HEK293 (cell line): ENCODE measurements at regions not wholly inside any gene's neighbourhood (a gene's known extent, or its start where the extent isn't known, plus 50 kb on each side); places are given as distances from the start of the nearest gene placed in this dataset.

Experiments
- CTCF ChIA-PET: fragments of 350-600 bp; formaldehyde crosslinking; extraction: SDS; loops from one replicate; lab custom pipeline; 2021; ENCODE audit warnings: antibody characterized with exemption; lab: Yijun Ruan, JAX
- POLR2A ChIA-PET: fragments of 300-600 bp; formaldehyde crosslinking; extraction: SDS; loops from one replicate; lab custom pipeline; 2020; ENCODE audit warnings: antibody characterized with exemption, inconsistent platforms; lab: Yijun Ruan, JAX
- H3K27ac ChIP-seq: fragments of 200-500 bp; sonication (Bioruptor generic); 2 replicates; pipeline ENCODE4 v1.5.1; 2014; ENCODE audit warnings: low read depth, low read length, control low read depth, inconsistent platforms; ENCODE audit errors: extremely low read depth
- H3K36me3 ChIP-seq, 2 experiments: fragments of 200-500 bp in 1 of 2; sonication (Bioruptor generic) in 1 of 2; 1 replicate in 1 of 2; 2 replicates in 1 of 2; pipeline ENCODE4 v1.5.1; 2014 to 2017; ENCODE audit warnings: inconsistent platforms in 2 of 2, low read length in 2 of 2; ENCODE audit not compliant: control insufficient read depth in 2 of 2, insufficient read depth in 1 of 2
- H3K4me1 ChIP-seq: fragments of 200-500 bp; sonication (Bioruptor generic); 2 replicates; pipeline ENCODE4 v1.5.1; 2014; ENCODE audit warnings: mild to moderate bottlenecking, low read length, inconsistent platforms; ENCODE audit not compliant: control insufficient read depth, insufficient read depth
- H3K4me3 ChIP-seq: 2 replicates; pipeline ENCODE4 v1.5.1; 2011; ENCODE audit warnings: low read depth, mild to moderate bottlenecking, control low read depth, low read length, moderate library complexity
- H3K9me3 ChIP-seq: fragments of 200-500 bp; sonication (Bioruptor generic); 2 replicates; pipeline ENCODE4 v1.5.1; 2014; ENCODE audit warnings: low read depth, low read length, inconsistent platforms; ENCODE audit not compliant: control insufficient read depth, insufficient read depth
- KLF10 ChIP-seq: fragments of 450-650 bp; IDR thresholded peaks from 2 replicates; pipeline ENCODE4 v1.5.1; 2018; ENCODE audit warnings: missing biosample characterization, mild to moderate bottlenecking, missing genetic modification characterization
- KLF16 ChIP-seq: fragments of 450-650 bp; formaldehyde crosslinking; IDR thresholded peaks from 2 replicates; pipeline ENCODE4 v1.5.1; 2017; ENCODE audit warnings: missing biosample characterization, missing genetic modification characterization
- PRDM10 ChIP-seq: fragments of 450-650 bp; formaldehyde crosslinking; IDR thresholded peaks from 2 replicates; pipeline ENCODE4 v1.5.1; 2016; ENCODE audit warnings: missing biosample characterization, missing genetic modification characterization
- SCRT2 ChIP-seq: fragments of 450-650 bp; formaldehyde crosslinking; IDR thresholded peaks from 2 replicates; pipeline ENCODE4 v1.5.1; 2016; ENCODE audit warnings: missing biosample characterization, missing genetic modification characterization
- TSHZ1 ChIP-seq: fragments of 450-650 bp; formaldehyde crosslinking; IDR thresholded peaks from 2 replicates; pipeline ENCODE4 v1.5.1; 2016; ENCODE audit warnings: missing biosample characterization, missing genetic modification characterization, borderline replicate concordance
- ZBTB10 ChIP-seq: fragments of 450-650 bp; formaldehyde crosslinking; IDR thresholded peaks from 2 replicates; pipeline ENCODE4 v1.5.1; 2016; ENCODE audit warnings: missing biosample characterization, missing genetic modification characterization
- ZBTB7A ChIP-seq: fragments of 450-650 bp; formaldehyde crosslinking; IDR thresholded peaks from 2 replicates; pipeline ENCODE4 v1.5.1; 2016; ENCODE audit warnings: low read depth, missing biosample characterization, missing genetic modification characterization
- ZNF501 ChIP-seq: fragments of 450-650 bp; formaldehyde crosslinking; IDR thresholded peaks from 2 replicates; pipeline ENCODE4 v1.5.1; 2016; ENCODE audit warnings: missing biosample characterization, missing genetic modification characterization
- ZNF514 ChIP-seq: fragments of 450-650 bp; formaldehyde crosslinking; IDR thresholded peaks from 2 replicates; pipeline ENCODE4 v1.5.1; 2016; ENCODE audit warnings: missing biosample characterization, missing genetic modification characterization
- ZNF585B ChIP-seq: fragments of 450-650 bp; formaldehyde crosslinking; IDR thresholded peaks from 2 replicates; pipeline ENCODE4 v1.5.1; 2016; ENCODE audit warnings: missing biosample characterization, missing genetic modification characterization
- ZNF596 ChIP-seq: fragments of 450-650 bp; IDR thresholded peaks from 2 replicates; pipeline ENCODE4 v1.5.0; 2018; ENCODE audit warnings: missing biosample characterization, mild to moderate bottlenecking, missing genetic modification characterization, moderate library complexity
- ZNF639 ChIP-seq: fragments of 450-650 bp; formaldehyde crosslinking; IDR thresholded peaks from 2 replicates; pipeline ENCODE4 v1.5.1; 2016; ENCODE audit warnings: missing biosample characterization, missing genetic modification characterization
- ZNF654 ChIP-seq: fragments of 450-650 bp; formaldehyde crosslinking; IDR thresholded peaks from 2 replicates; pipeline ENCODE4 v1.5.1; 2016; ENCODE audit warnings: low read depth, missing biosample characterization, missing genetic modification characterization
- TF ChIP-seq, protein P1 (sequence below): fragments of 450-650 bp; formaldehyde crosslinking; IDR thresholded peaks from 2 replicates; pipeline ENCODE4 v1.5.1; 2016; ENCODE audit warnings: missing biosample characterization, missing genetic modification characterization

- no peaks in the 10 kb centered on the region for H3K36me3 ChIP-seq
- H3K4me3 ChIP-seq = no peak overlapping the region
- peaks cover 6% of the 10 kb centered on the region; the same call in 1 of the 2 replicates for H3K4me1 ChIP-seq
- H3K27ac ChIP-seq = no peak overlapping the region
- ChIA-PET POLR2A (interaction anchor here (1.7 kb wide), 1 partner anchor 98 kb away, joined by 4 read pairs; no protein-coding TSS in a partner anchor), CTCF (interaction anchor here (0.6 to 7.8 kb wide), 6 partner anchors 18 to 136 kb away, joined by 3 to 73 read pairs (median 4); partner anchors contain the start of gene DLX3)
- TF ChIP-seq, protein P1, sequence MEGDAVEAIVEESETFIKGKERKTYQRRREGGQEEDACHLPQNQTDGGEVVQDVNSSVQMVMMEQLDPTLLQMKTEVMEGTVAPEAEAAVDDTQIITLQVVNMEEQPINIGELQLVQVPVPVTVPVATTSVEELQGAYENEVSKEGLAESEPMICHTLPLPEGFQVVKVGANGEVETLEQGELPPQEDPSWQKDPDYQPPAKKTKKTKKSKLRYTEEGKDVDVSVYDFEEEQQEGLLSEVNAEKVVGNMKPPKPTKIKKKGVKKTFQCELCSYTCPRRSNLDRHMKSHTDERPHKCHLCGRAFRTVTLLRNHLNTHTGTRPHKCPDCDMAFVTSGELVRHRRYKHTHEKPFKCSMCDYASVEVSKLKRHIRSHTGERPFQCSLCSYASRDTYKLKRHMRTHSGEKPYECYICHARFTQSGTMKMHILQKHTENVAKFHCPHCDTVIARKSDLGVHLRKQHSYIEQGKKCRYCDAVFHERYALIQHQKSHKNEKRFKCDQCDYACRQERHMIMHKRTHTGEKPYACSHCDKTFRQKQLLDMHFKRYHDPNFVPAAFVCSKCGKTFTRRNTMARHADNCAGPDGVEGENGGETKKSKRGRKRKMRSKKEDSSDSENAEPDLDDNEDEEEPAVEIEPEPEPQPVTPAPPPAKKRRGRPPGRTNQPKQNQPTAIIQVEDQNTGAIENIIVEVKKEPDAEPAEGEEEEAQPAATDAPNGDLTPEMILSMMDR = no peak
- no peak for TF ChIP-seq ZNF639 (tag by site-specific recombination)
- no peak for TF ChIP-seq TSHZ1 (tag by site-specific recombination)
- TF ChIP-seq PRDM10 (tag by site-specific recombination) = no peak
- TF ChIP-seq ZBTB10 (tag by site-specific recombination) = no peak
- TF ChIP-seq ZBTB7A = no peak
- no peak for TF ChIP-seq ZNF585B (tag by site-specific recombination)
- TF ChIP-seq SCRT2 (tag by site-specific recombination) = peak; percentile 68; the same call in 1 of the 2 replicates
- TF ChIP-seq ZNF501 = no peak
- no peaks in the 10 kb centered on the region for H3K9me3 ChIP-seq
These were observed 50.7 kb upstream of the TAC4 start for GRCh38 chr17:49898366-49899190.

DNA sequence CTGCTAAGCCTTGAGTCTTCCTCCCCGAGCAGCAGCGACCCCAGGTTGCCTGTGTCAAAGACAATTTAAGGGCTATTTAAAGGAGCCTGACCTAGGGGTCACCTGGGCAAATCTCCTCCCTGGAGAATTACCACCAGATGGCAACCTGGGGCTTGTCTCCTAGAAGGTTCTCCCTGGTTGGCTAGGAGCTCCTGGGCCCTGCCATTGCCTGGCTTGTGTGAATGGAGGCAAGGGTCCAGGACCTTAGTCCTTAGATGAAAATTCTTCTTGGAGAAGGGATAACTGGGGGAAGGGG is 51.3 kb upstream of the TAC4 start:
- TF ChIP-seq ZNF654 (peak; percentile 8; the same call in 1 of the 2 replicates), KLF10 (no peak), ZNF596 (tag by site-specific recombination) (no peak), ZNF514 (tag by site-specific recombination) (no peak), KLF16 (tag by site-specific recombination) (no peak)
- TF ChIP-seq, protein P1 = 0 out of 2 replicates have a peak, but pooled peaks have one; percentile 33
- Histone ChIP-seq H3K36me3 (no peaks in the 10 kb centered on the region), H3K4me1 (peaks cover 6% of the 10 kb centered on the region; the same call in 1 of the 2 replicates), H3K9me3 (no peaks in the 10 kb centered on the region), H3K4me3 (no peak overlapping the region), H3K27ac (no peak overlapping the region)
- ChIA-PET CTCF (interaction anchor here (0.6 to 7.8 kb wide), 8 partner anchors 11 to 553 kb away, joined by 3 to 73 read pairs (median 4); partner anchors contain the start of gene DLX3), POLR2A (interaction anchor here (1.7 kb wide), 1 partner anchor 98 kb away, joined by 4 read pairs; no protein-coding TSS in a partner anchor)
